ENCODE measurements at regions not wholly inside any gene's neighbourhood (a gene's known extent, or its start where the extent isn't known, plus 50 kb on each side); places are given as distances from the start of the nearest gene placed in this dataset.

DNA sequence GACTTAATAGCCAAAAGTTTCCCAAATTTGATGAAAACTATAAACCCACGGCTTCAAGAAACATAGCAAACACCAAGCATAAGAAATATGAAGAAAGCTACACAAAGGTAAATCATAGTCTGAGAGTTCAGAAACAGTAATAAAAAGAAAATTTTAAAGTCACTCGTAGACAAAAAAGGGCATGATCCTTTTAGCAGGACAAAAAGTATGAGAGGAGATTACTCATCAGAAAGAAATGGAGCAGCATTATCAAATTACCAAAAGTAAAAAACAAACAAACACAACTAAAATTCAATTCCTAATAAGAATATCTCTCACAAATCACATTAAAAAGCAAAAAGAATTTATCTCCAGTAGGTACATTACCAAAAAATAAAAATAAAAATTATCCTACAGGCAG, 279.4 kb upstream of the UBE2E2 start:
- H3K4me1 ChIP-seq (ENCODE audit: control insufficient read depth, insufficient read depth, low read length) = peaks cover 3% of the 10 kb centered on the region
- no peak overlapping the region for H3K27ac ChIP-seq (ENCODE audit: low read depth, low read length)
- no peaks in the 10 kb centered on the region for H3K36me3 ChIP-seq (ENCODE audit: control insufficient read depth, insufficient read depth, low read length)
- H3K27me3 ChIP-seq (ENCODE audit: control insufficient read depth, insufficient read depth, low read length) = no peaks in the 10 kb centered on the region
- no peak overlapping the region for H3K4me3 ChIP-seq (ENCODE audit: low read length)
- H3K9ac ChIP-seq (ENCODE audit: low read length) = no peak overlapping the region

DNA sequence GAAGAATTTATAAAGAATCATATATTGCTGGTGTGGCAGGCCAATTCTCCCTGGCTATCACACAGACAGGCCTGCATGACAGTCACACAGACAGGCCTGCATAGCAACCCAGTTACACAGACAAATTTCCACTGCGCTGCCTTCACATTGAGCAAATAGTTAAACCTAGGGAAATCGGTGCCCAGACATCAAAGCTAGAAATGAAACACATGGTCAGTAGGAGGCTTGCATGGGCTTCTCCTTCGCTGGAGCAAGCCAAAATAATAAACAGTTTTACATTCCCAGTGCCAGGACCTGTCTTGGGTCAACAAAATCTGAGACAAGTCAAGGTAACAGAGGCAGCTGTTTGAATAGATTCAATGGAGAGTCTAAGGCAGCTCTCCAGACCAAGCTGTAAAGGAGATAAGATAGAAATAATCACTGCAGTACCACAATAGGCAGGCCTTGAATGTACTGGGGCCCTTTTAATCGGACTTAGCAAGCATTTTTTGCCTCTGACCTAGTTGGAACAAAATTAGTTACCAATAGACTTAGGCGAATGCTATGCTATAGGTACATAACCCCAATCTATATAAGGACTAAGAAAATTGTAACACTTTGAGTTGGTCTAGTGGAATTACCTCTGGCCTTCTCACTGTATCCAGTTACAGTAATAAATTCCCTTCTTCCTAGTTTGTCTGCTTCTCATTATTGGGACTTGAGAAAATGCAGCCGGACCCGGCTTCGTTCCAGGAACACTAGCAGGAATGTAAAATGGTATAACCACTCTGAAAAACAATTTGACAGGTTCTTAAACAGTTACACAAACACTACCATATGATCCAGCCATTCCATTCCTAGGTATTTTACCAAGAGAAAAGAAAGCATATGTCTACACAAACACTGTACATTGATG, 274.7 kb upstream of the UBE2E2 start:
- Histone ChIP-seq H3K4me3 (ENCODE audit: low read length) (no peak overlapping the region), H3K27ac (ENCODE audit: low read depth, low read length) (no peak overlapping the region), H3K27me3 (ENCODE audit: control insufficient read depth, insufficient read depth, low read length) (no peaks in the 10 kb centered on the region)

DNA sequence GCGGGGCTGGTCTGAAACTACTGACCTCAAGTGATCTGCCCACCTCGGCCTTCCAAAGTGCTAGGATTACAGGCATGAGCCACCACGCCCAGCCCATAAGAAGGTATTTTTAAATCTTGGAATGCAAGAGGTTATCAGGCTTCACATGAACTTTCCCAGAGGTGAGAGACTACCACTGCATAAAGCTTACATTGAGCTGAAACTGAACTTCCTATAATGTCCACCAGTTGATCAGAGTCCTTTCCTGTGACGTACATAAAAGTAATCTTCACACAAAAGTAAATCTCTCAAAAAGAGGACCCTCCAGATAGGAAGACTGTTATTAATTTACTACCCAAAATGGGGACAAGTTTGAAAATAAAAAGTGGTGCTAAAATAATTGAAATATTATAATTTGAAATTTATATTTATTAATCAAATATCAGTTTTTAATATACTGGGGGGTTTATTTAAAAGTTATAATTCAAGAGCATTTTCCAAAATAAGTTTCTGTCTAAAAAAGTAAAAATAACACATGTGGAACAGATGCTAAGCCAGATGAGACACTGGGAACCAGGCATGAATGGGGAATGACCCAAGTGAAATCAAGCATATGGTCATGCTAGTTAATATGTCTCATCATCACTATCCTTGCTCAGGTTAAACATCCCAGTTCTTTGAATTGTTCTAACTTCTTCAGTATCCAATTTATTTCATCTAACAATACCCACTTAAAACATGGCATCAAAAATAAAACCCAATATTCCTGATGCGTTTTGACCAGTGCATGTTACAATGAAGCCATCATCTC, 269.9 kb upstream of the UBE2E2 start:
- H3K4me1 ChIP-seq (ENCODE audit: control insufficient read depth, insufficient read depth, low read length) = peaks cover 8% of the 10 kb centered on the region
- no peaks in the 10 kb centered on the region for H3K27me3 ChIP-seq (ENCODE audit: control insufficient read depth, insufficient read depth, low read length)
- no peak overlapping the region for H3K4me3 ChIP-seq (ENCODE audit: low read length)
- H3K36me3 ChIP-seq (ENCODE audit: control insufficient read depth, insufficient read depth, low read length) = no peaks in the 10 kb centered on the region
- H3K27ac ChIP-seq (ENCODE audit: low read depth, low read length) = no peak overlapping the region
- H3K9ac ChIP-seq (ENCODE audit: low read length) = no peak overlapping the region

More for the DNA sequence above, 274.7 kb upstream of the UBE2E2 start:
- Histone ChIP-seq H3K4me1 (ENCODE audit: control insufficient read depth, insufficient read depth, low read length) (peaks cover 3% of the 10 kb centered on the region), H3K36me3 (ENCODE audit: control insufficient read depth, insufficient read depth, low read length) (no peaks in the 10 kb centered on the region), H3K9ac (ENCODE audit: low read length) (no peak overlapping the region)

DNA sequence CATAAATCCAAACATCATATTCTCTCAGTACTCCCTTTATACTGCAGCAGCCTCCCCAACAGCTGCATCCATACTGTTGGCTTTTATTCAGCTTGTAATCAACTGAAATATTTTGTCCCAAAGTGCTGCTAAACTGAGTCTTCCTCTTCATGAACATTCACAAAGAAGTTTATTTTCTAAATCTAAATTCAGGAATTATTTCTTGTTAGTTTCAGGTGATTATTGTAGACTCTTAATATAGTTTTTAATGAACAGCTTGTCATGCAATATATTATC, 269.3 kb upstream of the UBE2E2 start:
- Histone ChIP-seq H3K4me3 (ENCODE audit: low read length) (no peak overlapping the region), H3K27me3 (ENCODE audit: control insufficient read depth, insufficient read depth, low read length) (no peaks in the 10 kb centered on the region), H3K4me1 (ENCODE audit: control insufficient read depth, insufficient read depth, low read length) (peaks cover 10% of the 10 kb centered on the region), H3K36me3 (ENCODE audit: control insufficient read depth, insufficient read depth, low read length) (no peaks in the 10 kb centered on the region), H3K9ac (ENCODE audit: low read length) (no peak overlapping the region), H3K27ac (ENCODE audit: low read depth, low read length) (no peak overlapping the region)

DNA sequence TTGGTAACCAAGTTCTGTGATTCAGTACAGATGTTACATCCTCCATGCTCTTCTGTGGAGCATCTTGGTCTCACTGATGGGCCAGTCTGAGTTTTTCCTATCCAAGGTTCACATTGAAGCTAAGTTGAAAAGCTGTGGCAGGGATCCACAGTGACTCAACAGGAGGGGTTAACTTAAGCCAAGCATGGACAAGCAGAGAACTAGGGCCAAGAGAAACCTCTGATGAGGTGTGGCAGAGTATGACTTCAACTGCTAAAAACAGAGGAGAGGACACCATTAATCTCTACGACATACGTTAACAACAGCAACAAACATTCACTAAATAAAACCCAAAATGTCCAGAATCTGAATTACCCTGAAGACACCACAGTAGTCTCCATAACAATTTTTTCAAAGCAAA, 268.1 kb upstream of the UBE2E2 start:
- Histone ChIP-seq H3K27ac (ENCODE audit: low read depth, low read length) (no peak overlapping the region), H3K36me3 (ENCODE audit: control insufficient read depth, insufficient read depth, low read length) (no peaks in the 10 kb centered on the region), H3K27me3 (ENCODE audit: control insufficient read depth, insufficient read depth, low read length) (no peaks in the 10 kb centered on the region), H3K4me3 (ENCODE audit: low read length) (no peak overlapping the region), H3K4me1 (ENCODE audit: control insufficient read depth, insufficient read depth, low read length) (peaks cover 15% of the 10 kb centered on the region), H3K9ac (ENCODE audit: low read length) (no peak overlapping the region)

DNA sequence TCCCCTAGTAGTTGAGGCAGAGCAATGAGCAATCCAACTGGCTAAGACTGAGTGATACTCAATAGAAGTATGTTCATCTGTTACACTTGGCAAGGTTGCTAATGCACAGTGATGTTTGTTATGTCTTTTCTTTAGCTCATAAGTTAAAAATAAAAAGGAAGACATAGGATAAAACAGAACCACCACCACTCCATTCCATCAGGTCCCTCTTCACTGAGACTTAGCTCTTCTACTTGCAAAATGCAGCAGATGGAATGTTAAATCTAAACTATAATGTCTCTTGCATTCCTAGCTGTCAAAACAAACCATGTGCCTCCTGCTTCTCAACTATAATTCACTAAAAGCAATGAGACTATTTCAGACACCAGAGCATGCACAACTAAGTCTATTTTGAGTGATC, 265.6 kb upstream of the UBE2E2 start:
- Histone ChIP-seq H3K4me1 (ENCODE audit: control insufficient read depth, insufficient read depth, low read length) (peaks cover 15% of the 10 kb centered on the region), H3K27ac (ENCODE audit: low read depth, low read length) (no peak overlapping the region), H3K9ac (ENCODE audit: low read length) (no peak overlapping the region), H3K27me3 (ENCODE audit: control insufficient read depth, insufficient read depth, low read length) (no peaks in the 10 kb centered on the region), H3K4me3 (ENCODE audit: low read length) (no peak overlapping the region), H3K36me3 (ENCODE audit: control insufficient read depth, insufficient read depth, low read length) (no peaks in the 10 kb centered on the region)

DNA sequence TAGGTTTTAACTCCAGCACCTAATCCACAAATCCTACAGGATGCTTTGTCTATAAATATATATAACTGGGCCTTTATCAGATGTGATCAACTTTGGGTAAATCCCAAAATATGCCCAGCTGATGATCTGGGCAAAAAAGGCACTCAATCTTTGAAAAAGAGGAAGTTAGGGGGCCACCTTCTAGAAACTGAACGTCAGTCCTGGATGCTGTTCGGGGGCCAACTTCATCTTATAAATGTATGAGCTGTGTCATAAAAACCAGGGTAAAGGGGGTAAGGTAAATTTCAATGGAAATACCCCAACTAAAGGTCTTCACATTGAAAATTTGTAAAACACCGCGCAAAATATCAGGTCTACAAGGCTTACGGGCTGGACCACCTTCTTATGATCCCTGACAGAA, 264.4 kb upstream of the UBE2E2 start:
- Histone ChIP-seq H3K4me1 (ENCODE audit: control insufficient read depth, insufficient read depth, low read length) (peaks cover 15% of the 10 kb centered on the region), H3K36me3 (ENCODE audit: control insufficient read depth, insufficient read depth, low read length) (no peaks in the 10 kb centered on the region), H3K27ac (ENCODE audit: low read depth, low read length) (no peak overlapping the region), H3K9ac (ENCODE audit: low read length) (no peak overlapping the region), H3K4me3 (ENCODE audit: low read length) (no peak overlapping the region), H3K27me3 (ENCODE audit: control insufficient read depth, insufficient read depth, low read length) (no peaks in the 10 kb centered on the region)

DNA sequence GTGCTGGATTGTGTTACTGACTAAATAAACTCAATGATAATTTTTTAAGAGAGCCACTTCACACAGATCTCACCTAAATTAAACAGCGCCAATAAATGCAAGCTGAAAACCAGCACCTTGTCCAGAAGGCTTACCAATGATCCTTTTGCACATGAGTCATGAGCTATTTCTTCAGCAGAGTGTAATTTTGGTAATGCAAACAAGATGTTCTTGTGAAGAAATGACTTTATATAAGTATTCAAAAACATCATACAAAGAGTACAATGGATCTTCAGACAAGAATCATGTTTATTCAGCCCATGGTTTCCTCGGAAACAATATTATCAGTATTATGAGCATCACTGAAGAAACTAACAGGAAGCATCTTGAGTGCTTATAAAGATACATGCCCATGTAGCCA, 263.8 kb upstream of the UBE2E2 start:
- Histone ChIP-seq H3K36me3 (ENCODE audit: control insufficient read depth, insufficient read depth, low read length) (no peaks in the 10 kb centered on the region), H3K4me3 (ENCODE audit: low read length) (no peak overlapping the region), H3K9ac (ENCODE audit: low read length) (no peak overlapping the region), H3K4me1 (ENCODE audit: control insufficient read depth, insufficient read depth, low read length) (peaks cover 15% of the 10 kb centered on the region), H3K27me3 (ENCODE audit: control insufficient read depth, insufficient read depth, low read length) (no peaks in the 10 kb centered on the region), H3K27ac (ENCODE audit: low read depth, low read length) (no peak overlapping the region)

DNA sequence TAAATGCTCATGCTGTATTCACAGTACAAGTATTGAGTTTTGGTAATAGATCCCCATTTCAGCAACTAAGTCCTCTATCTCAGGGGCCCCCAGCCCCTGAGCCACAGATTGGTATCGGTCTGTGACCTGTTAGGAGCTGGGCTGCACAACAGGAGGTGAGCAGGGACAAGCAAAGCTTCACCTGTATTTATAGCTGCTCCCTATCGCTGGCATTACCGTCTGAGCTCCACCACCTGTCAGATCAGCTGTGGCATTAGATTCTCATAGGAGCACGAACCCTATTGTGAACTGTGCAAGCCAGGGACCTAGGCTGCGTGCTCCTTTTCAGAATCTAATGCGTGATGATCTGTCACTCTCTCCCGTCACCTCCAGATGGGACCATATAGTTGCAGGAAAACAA, 262.8 kb upstream of the UBE2E2 start:
- no peaks in the 10 kb centered on the region for H3K36me3 ChIP-seq (ENCODE audit: control insufficient read depth, insufficient read depth, low read length)
- H3K4me1 ChIP-seq (ENCODE audit: control insufficient read depth, insufficient read depth, low read length) = peaks cover 15% of the 10 kb centered on the region
- no peak overlapping the region for H3K9ac ChIP-seq (ENCODE audit: low read length)
- no peaks in the 10 kb centered on the region for H3K27me3 ChIP-seq (ENCODE audit: control insufficient read depth, insufficient read depth, low read length)
- H3K27ac ChIP-seq (ENCODE audit: low read depth, low read length) = no peak overlapping the region
- no peak overlapping the region for H3K4me3 ChIP-seq (ENCODE audit: low read length)

DNA sequence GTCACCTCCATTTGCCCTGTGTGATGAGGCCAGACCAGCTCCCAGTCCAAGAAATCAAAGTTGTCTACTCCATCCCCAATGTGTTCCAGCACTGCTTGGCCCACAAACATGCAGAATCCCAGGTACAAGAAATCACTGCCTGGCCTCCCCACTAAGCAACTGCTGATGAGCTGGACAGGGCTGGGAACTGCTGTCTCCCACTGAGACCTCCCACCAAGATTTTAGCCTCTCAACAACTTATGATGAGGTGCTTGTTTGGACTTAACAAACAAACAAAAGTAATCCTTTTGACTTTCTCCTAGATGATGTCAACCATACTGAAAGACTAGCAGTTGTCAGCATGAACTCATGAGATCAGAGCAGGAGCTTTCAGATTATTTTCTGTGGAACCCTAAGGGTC, 260.1 kb upstream of the UBE2E2 start:
- H3K36me3 ChIP-seq (ENCODE audit: control insufficient read depth, insufficient read depth, low read length) = no peaks in the 10 kb centered on the region

DNA sequence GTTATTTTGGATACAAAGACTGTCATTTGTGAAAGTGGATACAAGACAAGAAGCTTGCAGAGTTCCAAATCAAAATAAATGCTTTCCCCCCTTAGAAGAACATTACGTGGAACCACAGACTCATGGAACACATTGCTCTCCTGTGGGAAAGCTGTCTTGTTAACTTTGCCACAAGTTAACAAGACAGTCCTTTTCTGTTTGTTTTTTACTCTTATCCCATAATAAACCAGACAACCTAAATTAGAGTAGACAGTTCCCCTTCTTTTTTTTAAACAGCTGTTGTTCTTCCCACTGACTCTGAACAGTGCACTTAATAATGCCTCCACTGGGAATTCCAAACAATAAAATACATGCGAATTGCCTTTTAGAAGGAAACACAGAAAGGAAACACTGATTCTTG, 255.3 kb upstream of the UBE2E2 start:
- Histone ChIP-seq H3K36me3 (ENCODE audit: control insufficient read depth, insufficient read depth, low read length) (no peaks in the 10 kb centered on the region), H3K9ac (ENCODE audit: low read length) (no peak overlapping the region), H3K27ac (ENCODE audit: low read depth, low read length) (no peak overlapping the region), H3K4me3 (ENCODE audit: low read length) (no peak overlapping the region), H3K27me3 (ENCODE audit: control insufficient read depth, insufficient read depth, low read length) (no peaks in the 10 kb centered on the region), H3K4me1 (ENCODE audit: control insufficient read depth, insufficient read depth, low read length) (peaks cover 2% of the 10 kb centered on the region)

More for the DNA sequence above, 260.1 kb upstream of the UBE2E2 start:
- H3K27me3 ChIP-seq (ENCODE audit: control insufficient read depth, insufficient read depth, low read length) = no peaks in the 10 kb centered on the region
- H3K27ac ChIP-seq (ENCODE audit: low read depth, low read length) = no peak overlapping the region
- H3K9ac ChIP-seq (ENCODE audit: low read length) = no peak overlapping the region
- H3K4me1 ChIP-seq (ENCODE audit: control insufficient read depth, insufficient read depth, low read length) = peaks cover 7% of the 10 kb centered on the region
- H3K4me3 ChIP-seq (ENCODE audit: low read length) = no peak overlapping the region

DNA sequence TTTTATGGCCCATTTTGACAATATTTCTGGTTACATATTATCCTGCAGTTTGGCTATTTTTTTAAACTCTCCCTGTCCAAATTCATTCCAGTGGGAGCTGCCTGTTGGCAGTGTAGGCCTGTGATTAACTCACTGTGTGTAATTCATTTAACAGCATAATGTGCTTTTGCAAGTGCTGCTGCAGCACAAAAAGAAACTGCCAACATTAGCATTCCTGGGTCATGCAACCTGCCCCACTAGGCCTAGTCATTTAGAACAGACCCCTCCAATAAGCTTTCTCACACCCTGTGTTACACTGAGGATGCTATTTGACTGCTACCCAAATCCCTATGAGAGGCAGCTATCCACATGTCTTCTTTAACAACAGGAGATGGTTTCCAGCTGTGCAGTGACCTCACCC, 251.2 kb upstream of the UBE2E2 start:
- Histone ChIP-seq H3K4me1 (ENCODE audit: control insufficient read depth, insufficient read depth, low read length) (peaks cover 2% of the 10 kb centered on the region), H3K4me3 (ENCODE audit: low read length) (no peak overlapping the region), H3K9ac (ENCODE audit: low read length) (no peak overlapping the region), H3K27me3 (ENCODE audit: control insufficient read depth, insufficient read depth, low read length) (no peaks in the 10 kb centered on the region), H3K27ac (ENCODE audit: low read depth, low read length) (no peak overlapping the region), H3K36me3 (ENCODE audit: control insufficient read depth, insufficient read depth, low read length) (no peaks in the 10 kb centered on the region)

DNA sequence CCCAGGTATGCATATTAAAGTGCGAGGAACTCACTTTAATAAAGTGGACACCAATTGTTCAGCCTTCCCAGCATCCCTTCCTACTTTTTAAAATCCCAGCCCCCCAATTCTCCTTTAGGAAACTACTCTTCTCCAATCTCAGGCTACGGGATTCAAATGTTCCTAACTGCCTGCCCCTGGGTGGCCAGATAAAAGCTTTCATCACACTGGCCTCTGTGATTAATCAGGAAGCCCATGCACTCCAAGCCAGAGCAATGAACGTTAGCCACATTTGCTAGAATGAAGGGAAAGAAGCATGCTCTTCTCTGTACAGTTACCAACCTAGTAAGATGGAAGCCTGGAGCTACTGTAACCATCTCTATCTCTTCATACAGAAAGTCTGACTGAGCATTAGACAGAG, 250.3 kb upstream of the UBE2E2 start:
- peaks cover 2% of the 10 kb centered on the region for H3K4me1 ChIP-seq (ENCODE audit: control insufficient read depth, insufficient read depth, low read length)
- H3K27ac ChIP-seq (ENCODE audit: low read depth, low read length) = no peak overlapping the region
- H3K9ac ChIP-seq (ENCODE audit: low read length) = no peak overlapping the region
- H3K36me3 ChIP-seq (ENCODE audit: control insufficient read depth, insufficient read depth, low read length) = no peaks in the 10 kb centered on the region
- no peak overlapping the region for H3K4me3 ChIP-seq (ENCODE audit: low read length)
- H3K27me3 ChIP-seq (ENCODE audit: control insufficient read depth, insufficient read depth, low read length) = no peaks in the 10 kb centered on the region
